ENCODE measurements at regions not wholly inside any gene's neighbourhood (a gene's known extent, or its start where the extent isn't known, plus 50 kb on each side); places are given as distances from the start of the nearest gene placed in this dataset.

GRCh38 chr15:93438310-93438709, 349.3 kb upstream of the RGMA start:
- intact Hi-C loops (cut with micrococcal nuclease): no loop called here
- POLR2A ChIA-PET: no interaction called here
- H3K36me3 ChIP-seq (ENCODE audit: control insufficient read depth, insufficient read depth, low read length): no peaks in the 10 kb centered on the region
- TF ChIP-seq UBTF (IDR thresholded peaks at IDR 0.05; ENCODE audit: borderline replicate concordance in 1 of 2, low read depth in 2 of 2, low read length in 2 of 2) (no peak), KLF13 (tag; IDR thresholded peaks at IDR 0.05; ENCODE audit: borderline replicate concordance, low read depth) (no peak), ATF6 (CRISPR knock-in tag; IDR thresholded peaks at IDR 0.05) (no peak), SAP30 (IDR thresholded peaks at IDR 0.05; ENCODE audit: borderline replicate concordance, insufficient read depth, low read depth, low read length, poor library complexity, severe bottlenecking) (no peak), TAF1 (IDR thresholded peaks at IDR 0.05; ENCODE audit: control insufficient read depth, extremely low read depth, insufficient read depth, low read length, severe bottlenecking) (no peak), ZNF318 (IDR thresholded peaks at IDR 0.05; ENCODE audit: borderline replicate concordance in 1 of 2, low read depth in 1 of 2) (no peak), ZKSCAN8 (CRISPR knock-in tag; IDR thresholded peaks at IDR 0.05) (no peak), RBM22 (IDR thresholded peaks at IDR 0.05; ENCODE audit: low read depth, low read length, poor library complexity, severe bottlenecking) (no peak), TCF7L2 (IDR thresholded peaks at IDR 0.05; ENCODE audit: low read depth, low read length) (no peak)

More at GRCh38 chr15:93438310-93438709, 349.3 kb upstream of the RGMA start:
- no peak for DNase-seq (ENCODE audit: extremely low read depth in 1 of 4, low spot score in 3 of 4)
- FAIRE-seq: no peak
- Histone ChIP-seq H3K9ac (ENCODE audit: insufficient read depth in 1 of 2, low read depth in 2 of 2, low read length in 2 of 2) (no peak overlapping the region), H3K27me3 (ENCODE audit: control insufficient read depth in 2 of 2, insufficient read depth in 2 of 2, low read length in 2 of 2) (no peaks in the 10 kb centered on the region), H3K9me3 (replicated peaks; ENCODE audit: control insufficient read depth, insufficient read depth, low read depth, low read length) (no peaks in the 10 kb centered on the region), H3K9me1 (ENCODE audit: control insufficient read depth, insufficient read depth, low read length) (no peaks in the 10 kb centered on the region), H3K4me3 (no peak overlapping the region), H3K79me2 (ENCODE audit: control insufficient read depth, insufficient read depth, low read length) (no peaks in the 10 kb centered on the region), H3K4me2 (ENCODE audit: insufficient read depth, low read length) (no peak overlapping the region), H3K4me1 (replicated peaks in 1 of 2; ENCODE audit: control insufficient read depth in 2 of 2, insufficient read depth in 2 of 2, low read length in 2 of 2) (no peaks in the 10 kb centered on the region), H3K27ac (ENCODE audit: extremely low read depth, low read depth, low read length) (no peak overlapping the region), H4K20me1 (replicated peaks; ENCODE audit: control insufficient read depth, insufficient read depth, low read length) (no peaks in the 10 kb centered on the region), H2AFZ (ENCODE audit: low read depth, low read length) (no peak overlapping the region)
- 0% methylated on average over 4 of the region's 4 CpGs for WGBS (ENCODE audit: insufficient coverage, low coverage, missing lambda C conversion rate)
- no peak for ATAC-seq
- CTCF ChIA-PET (ENCODE audit: low intra/inter-chr PET ratio): no interaction called here
- in situ Hi-C loops (cut with MboI): no loop called here
- BruUV-seq (replicated peaks): no TSS peak

All from K562 (cell line).